HFFc6 (cell line): ENCODE measurements at regions not wholly inside any gene's neighbourhood (a gene's known extent, or its start where the extent isn't known, plus 50 kb on each side); places are given as distances from the start of the nearest gene placed in this dataset.

ENCODE experiments used
- DNase-seq: peaks from one replicate; pipeline ENCODE4 v3.0.0-alpha.2; 2018
- H3K27ac Mint-ChIP-seq: 2 replicates; pipeline ENCODE4 v1.8.0; 2020; ENCODE audit warnings: mild to moderate bottlenecking, mixed read lengths
- H3K27me3 Mint-ChIP-seq: 2 replicates; pipeline ENCODE4 v1.8.0; 2021; ENCODE audit warnings: mild to moderate bottlenecking, moderate library complexity, mixed read lengths; ENCODE audit not compliant: insufficient read depth
- H3K36me3 Mint-ChIP-seq: 2 replicates; pipeline ENCODE4 v1.8.0; 2021; ENCODE audit warnings: low read depth, mixed read lengths
- H3K4me1 Mint-ChIP-seq: 2 replicates; pipeline ENCODE4 v1.8.0; 2020; ENCODE audit warnings: low read depth, mixed read lengths
- H3K4me3 Mint-ChIP-seq: 2 replicates; pipeline ENCODE4 v1.8.0; 2020; ENCODE audit warnings: mild to moderate bottlenecking, moderate library complexity, mixed read lengths
- H3K9me3 Mint-ChIP-seq: 2 replicates; pipeline ENCODE4 v1.8.0; 2020; ENCODE audit warnings: mild to moderate bottlenecking, mixed read lengths
- TF ChIP-seq, protein P1 (sequence below): fragments of 200-600 bp; sonication (generic); IDR thresholded peaks from 2 replicates; pipeline ENCODE4 v1.5.0; 2021; ENCODE audit warnings: antibody characterized with exemption, mild to moderate bottlenecking

DNA sequence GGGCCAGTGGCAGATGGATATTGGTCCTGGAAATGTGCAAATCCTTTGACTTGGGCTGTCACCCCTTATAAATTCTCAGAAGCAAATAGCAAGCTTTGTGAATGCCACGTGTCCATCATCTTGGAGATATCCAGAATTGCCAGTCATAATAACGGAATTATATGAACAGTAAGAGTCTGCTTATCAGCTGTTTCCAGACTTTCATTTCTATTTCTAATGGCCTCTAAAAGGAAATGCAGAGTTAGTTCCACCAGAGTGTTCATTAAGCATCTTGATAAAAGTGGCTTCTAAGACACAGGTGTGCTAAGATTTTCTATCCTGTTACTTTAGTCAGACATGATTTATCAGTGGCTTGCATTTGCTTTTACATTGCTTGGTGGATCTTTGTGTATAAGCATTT is 87.4 kb downstream of the RAMP3 start:
- Mint-ChIP-seq H3K4me3 (no peak overlapping the region), H3K4me1 (peaks cover under 1% of the 10 kb centered on the region; the same call in 1 of the 2 replicates), H3K27me3 (peaks cover 31% of the 10 kb centered on the region), H3K27ac (no peak overlapping the region), H3K9me3 (no peaks in the 10 kb centered on the region), H3K36me3 (no peaks in the 10 kb centered on the region; the same call in 1 of the 2 replicates)
- no peak for DNase-seq
- TF ChIP-seq, protein P1, sequence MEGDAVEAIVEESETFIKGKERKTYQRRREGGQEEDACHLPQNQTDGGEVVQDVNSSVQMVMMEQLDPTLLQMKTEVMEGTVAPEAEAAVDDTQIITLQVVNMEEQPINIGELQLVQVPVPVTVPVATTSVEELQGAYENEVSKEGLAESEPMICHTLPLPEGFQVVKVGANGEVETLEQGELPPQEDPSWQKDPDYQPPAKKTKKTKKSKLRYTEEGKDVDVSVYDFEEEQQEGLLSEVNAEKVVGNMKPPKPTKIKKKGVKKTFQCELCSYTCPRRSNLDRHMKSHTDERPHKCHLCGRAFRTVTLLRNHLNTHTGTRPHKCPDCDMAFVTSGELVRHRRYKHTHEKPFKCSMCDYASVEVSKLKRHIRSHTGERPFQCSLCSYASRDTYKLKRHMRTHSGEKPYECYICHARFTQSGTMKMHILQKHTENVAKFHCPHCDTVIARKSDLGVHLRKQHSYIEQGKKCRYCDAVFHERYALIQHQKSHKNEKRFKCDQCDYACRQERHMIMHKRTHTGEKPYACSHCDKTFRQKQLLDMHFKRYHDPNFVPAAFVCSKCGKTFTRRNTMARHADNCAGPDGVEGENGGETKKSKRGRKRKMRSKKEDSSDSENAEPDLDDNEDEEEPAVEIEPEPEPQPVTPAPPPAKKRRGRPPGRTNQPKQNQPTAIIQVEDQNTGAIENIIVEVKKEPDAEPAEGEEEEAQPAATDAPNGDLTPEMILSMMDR = no peak

DNA sequence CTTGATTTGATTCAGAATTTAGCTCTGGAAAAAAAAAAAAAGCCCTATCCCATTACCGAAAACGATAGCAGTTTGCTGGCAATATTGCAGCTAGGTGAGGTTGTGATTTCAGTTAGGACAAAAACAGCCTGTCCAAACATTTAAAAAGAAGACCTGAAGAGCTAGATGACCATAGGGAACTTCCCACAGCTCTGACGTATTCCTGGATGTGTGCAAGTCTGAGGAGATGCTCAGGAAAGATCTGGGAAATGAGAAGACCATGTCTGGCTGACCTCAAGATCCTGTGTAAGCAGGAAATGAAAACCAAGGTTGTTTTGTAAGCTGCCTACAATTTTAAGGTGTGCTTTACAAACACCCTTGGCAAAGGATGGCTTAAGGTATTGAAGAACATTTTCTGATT is 88.7 kb downstream of the RAMP3 start:
- no peaks in the 10 kb centered on the region for H3K4me1 Mint-ChIP-seq
- H3K36me3 Mint-ChIP-seq = no peaks in the 10 kb centered on the region; the same call in 1 of the 2 replicates
- H3K27ac Mint-ChIP-seq = no peak overlapping the region
- DNase-seq = no peak
- peaks cover 27% of the 10 kb centered on the region for H3K27me3 Mint-ChIP-seq
- TF ChIP-seq, protein P1 = no peak
- H3K9me3 Mint-ChIP-seq = no peaks in the 10 kb centered on the region
- H3K4me3 Mint-ChIP-seq = no peak overlapping the region

DNA sequence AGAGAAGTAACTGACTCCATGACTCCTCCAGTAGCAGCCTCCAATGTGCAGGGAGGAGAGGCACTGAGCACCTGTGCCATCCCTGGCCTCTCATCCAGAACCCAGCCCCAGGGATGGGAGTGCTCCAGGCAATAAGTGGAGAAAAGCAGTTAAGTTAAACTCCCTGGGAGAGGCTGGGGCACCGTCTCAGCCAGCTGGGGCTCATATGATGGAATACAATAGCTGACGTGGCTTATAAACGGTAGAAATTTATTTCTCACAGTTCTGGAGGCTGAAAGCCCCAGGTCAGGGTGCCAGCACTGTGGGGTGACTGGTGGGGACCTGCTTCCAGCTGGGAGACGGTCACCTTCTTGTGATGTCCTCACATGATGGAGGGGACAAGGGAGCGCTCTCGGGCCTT is 94.7 kb downstream of the RAMP3 start:
- Mint-ChIP-seq H3K27me3 (peaks cover 27% of the 10 kb centered on the region), H3K4me3 (no peak overlapping the region), H3K4me1 (no peaks in the 10 kb centered on the region), H3K9me3 (no peaks in the 10 kb centered on the region), H3K36me3 (no peaks in the 10 kb centered on the region; the same call in 1 of the 2 replicates), H3K27ac (no peak overlapping the region)
- TF ChIP-seq, protein P1 = no peak
- DNase-seq = no peak

DNA sequence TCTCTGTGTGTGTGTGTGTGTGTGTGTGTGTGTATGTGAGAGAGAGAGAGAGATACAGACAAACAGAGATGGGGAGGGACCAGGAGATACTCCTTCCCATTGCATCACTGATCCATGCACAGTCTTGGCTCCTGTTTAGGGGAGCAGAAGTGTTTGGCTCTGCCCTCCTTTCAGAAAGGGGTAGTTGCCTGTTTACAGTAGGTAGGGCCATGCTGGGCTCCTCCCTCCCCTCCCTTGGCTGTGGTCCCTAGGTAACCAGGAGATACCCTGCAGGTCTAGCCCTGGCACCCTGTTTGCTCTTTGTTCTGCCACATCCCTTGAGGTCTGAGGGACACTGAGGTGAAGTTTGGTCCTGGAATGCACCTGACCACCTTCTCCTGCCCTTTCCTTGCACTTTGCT is 95.3 kb downstream of the RAMP3 start:
- TF ChIP-seq, protein P1 = no peak
- Mint-ChIP-seq H3K4me3 (no peak overlapping the region), H3K36me3 (no peaks in the 10 kb centered on the region), H3K27ac (no peak overlapping the region), H3K4me1 (no peaks in the 10 kb centered on the region), H3K9me3 (no peaks in the 10 kb centered on the region), H3K27me3 (peaks cover 26% of the 10 kb centered on the region)
- DNase-seq = no peak

DNA sequence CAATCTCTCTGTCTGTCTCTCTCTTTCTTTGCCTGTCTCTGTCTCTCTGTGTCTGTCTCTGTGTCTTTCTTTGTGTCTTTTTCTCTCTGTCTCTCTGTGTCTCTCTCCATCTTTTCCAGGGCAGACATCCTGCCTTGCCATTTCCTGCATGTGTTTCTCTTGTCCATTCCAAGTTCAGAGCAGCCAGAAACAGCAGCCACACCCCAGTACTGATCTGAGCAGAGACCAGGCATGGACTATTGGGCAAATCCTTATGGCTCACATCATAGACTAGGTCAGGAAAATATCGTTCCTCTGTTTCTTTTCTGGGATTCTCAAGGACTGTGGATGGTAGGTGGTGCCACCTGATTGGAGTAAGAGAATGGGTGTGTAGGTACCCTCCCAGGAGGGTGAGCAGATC is 95.8 kb downstream of the RAMP3 start:
- Mint-ChIP-seq H3K36me3 (no peaks in the 10 kb centered on the region), H3K27ac (no peak overlapping the region), H3K4me3 (no peak overlapping the region), H3K27me3 (peaks cover 28% of the 10 kb centered on the region), H3K4me1 (no peaks in the 10 kb centered on the region), H3K9me3 (no peaks in the 10 kb centered on the region)
- DNase-seq = no peak
- TF ChIP-seq, protein P1 = no peak

DNA sequence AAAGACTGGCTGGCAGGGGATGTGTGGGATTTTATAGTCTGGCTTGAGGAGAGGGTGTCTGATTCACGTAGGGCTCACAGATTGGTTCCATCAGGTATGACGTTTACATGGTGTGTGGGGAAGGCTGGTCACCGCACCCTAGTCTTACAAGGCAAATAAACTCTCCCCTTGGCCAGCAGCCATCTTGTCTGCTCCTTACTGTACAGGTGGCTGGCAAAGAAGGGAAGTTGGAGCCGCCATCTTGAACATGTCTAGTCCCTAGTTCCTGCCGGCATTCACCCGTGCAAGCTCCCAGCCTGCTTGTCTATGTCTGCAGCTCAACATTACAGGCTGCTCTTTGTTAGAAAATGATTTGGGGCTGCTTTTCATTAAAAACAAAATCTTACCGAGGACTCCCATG is 97.6 kb downstream of the RAMP3 start:
- no peak for DNase-seq
- Mint-ChIP-seq H3K4me1 (no peaks in the 10 kb centered on the region), H3K27me3 (peaks cover 28% of the 10 kb centered on the region), H3K9me3 (no peaks in the 10 kb centered on the region), H3K4me3 (no peak overlapping the region), H3K27ac (no peak overlapping the region), H3K36me3 (no peaks in the 10 kb centered on the region)
- TF ChIP-seq, protein P1 = no peak
